GM19240 (cell line): ENCODE measurements at regions not wholly inside any gene's neighbourhood (a gene's known extent, or its start where the extent isn't known, plus 50 kb on each side); places are given as distances from the start of the nearest gene placed in this dataset.
"Not testable (repeated sequence)": the region's sequence is repeated elsewhere in the genome, so short reads cannot be mapped to it uniquely, and the experiment has no call there.

Source experiments
- DNase-seq: peaks from one replicate; pipeline ENCODE4 v3.0.0; 2011; ENCODE audit warnings: low spot score; ENCODE audit not compliant: insufficient read length

DNA sequence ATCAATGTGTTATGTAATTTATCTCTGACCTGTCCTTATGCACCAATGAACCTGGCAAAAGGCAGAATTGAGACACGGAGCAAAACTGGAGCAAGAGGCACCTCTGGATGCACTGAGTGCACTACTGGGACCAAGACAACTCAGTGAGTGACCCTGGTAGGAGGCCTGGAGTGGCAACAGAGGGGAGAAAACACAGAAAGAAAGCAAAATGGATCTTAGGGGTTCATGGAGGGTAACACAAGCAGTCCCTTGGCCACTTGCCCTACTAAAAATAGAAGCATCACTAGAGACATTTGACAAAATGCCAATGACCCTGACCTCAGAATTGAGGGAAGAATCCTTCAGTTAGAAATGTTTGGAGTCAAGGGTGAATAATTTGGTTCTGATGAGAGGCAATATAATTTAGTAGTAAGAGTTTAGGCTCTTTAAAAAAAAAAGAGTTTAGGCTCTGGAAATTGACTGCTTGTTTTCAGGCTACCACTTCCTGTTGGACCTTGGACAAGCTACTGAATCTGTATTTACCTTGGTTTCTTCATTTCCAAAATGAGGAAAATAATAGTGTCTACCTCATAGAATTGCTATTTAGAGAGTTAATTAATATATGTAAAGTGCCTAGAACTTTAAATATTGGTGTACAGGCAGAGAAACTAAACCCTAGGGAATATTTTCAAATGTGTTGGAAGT is 234.9 kb upstream of the TARS1 start:
- DNase-seq = no peak

DNA sequence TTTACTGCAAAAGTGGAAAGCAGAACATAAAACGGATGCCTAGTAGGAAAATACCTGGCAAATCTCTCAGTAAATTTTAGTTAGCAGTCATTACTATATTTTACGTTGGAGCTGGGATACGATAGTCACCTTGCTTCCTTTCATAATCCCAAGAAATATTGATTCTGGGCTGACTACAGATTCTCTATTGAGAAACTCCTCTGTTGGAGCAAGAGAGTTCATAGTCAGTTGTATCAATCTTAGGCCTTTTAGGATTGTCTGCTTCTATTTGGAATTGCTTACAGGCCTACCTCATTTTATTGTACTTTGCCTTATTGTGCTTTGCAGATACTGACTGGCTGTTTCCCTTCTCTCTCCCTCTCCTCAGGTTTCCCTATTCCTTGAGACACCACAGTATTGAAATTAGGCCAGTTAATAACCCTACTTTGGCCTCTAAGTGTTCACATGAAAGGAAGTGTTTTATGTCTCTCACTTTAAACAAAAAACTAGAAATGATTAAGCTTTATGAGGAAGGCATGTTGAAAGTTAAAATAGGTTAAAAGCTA is 233.7 kb upstream of the TARS1 start:
- DNase-seq = no peak

DNA sequence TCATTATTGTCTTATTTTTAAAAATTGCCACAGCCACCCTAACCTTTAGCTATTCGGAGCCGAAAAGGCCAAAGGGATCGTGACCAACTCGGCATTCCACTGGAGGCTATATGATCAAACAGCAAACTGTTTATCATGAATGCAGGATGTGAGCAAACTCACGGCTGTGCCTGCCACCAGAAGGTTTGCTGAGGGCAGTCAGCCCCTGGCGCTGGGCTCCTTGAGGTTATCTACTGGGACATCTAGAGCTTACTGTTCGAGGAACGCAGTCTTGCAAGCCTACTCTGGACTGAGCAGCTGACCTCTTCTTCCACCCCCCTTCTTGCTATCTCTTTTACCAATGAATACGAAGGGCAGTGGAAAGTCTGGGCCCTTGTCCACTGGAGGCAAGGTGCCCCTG is 231.5 kb upstream of the TARS1 start:
- no peak for DNase-seq

DNA sequence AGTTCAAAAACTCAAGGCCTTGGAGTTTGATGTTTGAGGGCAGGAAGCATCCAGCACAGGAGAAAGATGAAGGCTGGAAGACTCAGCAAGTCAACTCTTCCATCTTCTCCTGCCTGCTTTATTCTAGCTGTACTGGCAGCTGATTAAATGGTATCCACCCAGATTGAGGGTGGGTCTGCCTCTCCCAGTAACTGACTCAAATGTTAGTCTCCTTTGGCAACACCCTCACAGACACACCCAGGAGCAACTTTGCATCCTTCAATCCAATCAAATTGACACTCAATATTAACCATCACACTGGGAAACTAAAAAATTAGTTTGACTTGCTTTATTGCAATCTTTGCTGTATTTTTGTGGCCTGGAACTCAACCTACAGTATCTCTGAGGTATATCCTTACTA is 230.5 kb upstream of the TARS1 start:
- DNase-seq = not testable (repeated sequence)

DNA sequence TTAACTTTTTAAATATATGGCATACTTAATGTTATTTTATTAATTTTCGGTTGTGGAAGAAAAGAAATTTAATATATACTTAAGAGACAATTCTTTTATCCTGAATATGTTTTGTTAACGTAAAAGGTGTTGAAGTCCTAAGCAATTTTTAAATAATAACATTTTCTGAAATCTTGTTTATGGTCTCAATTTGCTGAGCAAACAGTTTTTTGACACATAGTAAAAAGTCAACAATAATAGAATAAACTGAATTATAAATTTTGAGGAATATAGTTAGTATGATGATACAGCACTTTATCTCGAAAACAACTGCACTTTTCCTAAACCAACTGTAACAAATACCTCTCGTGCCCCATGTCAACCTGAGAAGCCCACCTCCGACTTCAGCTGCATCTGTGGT is 229.8 kb upstream of the TARS1 start:
- DNase-seq = no peak

- no peak for DNase-seq
Observed at GRCh38 chr5:33212439-33212838, 228.3 kb upstream of the TARS1 start.

- no peak for DNase-seq
Observed at GRCh38 chr5:33212900-33213299, 227.9 kb upstream of the TARS1 start.

DNA sequence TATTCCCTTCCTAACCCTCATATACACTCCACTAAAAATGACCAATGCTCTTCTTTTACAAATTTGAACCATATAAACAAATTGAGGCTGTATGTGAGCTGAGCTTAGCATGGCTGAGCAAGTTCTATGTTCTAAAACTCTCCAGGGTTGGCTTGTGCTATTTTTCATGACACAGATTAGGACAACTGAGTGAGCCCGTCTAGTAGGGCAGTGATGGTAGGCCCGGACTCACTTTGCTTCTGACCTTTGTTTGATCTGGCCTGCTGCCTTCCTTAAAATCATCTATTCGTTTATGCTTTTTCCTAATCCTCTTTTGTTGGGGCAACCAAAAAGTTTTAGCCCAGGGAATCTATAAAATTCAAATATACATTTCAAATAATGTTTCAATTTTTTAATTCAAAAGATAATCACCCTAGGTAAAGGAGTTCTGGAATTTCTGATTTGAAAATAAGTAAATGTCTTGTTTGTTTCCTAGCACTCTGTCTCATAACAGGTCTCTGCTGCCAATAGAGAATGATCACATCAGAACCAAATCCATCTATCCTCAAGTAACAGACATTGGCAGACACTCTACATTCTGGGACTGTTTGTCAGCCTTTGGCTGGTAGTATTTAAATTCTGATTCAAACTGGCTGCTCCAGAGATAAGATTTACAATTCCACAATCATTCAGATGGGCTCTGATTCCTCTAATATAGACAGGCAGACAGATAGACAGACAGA is 217.0 kb upstream of the TARS1 start:
- DNase-seq = no peak

- no peak for DNase-seq
Observed at GRCh38 chr5:33224285-33224961, 216.3 kb upstream of the TARS1 start.

GRCh38 chr5:33227247-33227646 is 213.5 kb upstream of the TARS1 start:
- no peak for DNase-seq

DNA sequence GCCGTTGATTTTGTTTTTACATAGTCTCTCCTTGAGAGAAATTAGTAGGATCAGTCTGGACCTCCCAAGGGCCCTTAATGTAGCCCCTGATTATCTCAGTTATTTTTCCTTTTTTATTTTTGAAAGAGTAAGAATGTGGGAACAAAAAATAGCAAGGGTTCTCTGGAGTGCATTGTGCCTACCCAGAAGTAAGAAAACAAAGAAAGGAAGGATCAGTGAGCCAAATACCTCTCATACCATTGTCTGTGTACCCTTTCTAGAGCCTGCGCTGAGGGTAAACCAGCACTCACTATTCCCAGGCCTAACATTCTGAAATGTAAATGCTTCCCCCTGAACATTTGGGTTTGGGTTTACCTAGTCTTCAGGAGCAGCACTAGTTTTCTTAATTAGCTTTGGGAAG is 213.0 kb upstream of the TARS1 start:
- DNase-seq = no peak

DNA sequence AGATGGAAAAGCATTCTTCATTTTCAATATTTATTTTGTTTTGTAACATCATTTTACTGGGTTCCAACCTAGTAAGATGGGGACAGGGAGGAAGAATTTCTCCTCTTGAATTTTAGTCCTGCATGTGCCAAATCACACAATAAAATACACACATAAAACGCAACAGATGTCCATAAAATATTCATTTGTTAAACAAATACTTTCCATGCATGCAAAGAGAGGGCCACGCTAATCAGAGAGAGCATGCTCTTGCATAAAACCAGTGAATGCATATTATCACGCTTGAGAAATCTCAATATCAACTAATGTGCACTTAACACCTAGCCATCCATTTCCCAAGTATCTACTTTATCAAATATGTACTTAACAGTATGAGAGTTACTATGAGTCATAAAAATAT is 212.6 kb upstream of the TARS1 start:
- DNase-seq = no peak

DNA sequence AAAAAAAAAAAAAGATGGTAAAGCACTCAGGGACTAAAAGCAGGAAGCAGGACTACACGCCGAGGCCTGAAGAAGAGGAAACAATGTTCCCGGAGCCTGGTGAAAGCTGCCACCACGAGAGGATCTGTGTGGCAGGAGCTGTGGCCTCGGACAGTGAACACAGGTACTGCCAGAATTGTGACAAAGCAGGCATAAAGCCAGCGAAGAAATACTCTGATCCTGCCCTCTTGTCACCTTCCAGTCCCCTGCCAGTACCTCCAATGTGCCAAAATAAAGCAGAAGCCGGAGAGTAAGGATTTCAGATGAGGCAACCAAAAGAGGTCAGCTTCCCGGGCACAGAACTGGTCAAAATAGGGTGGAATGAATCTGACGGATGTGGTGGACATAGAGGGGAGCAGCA is 211.5 kb upstream of the TARS1 start:
- DNase-seq = no peak

- no peak for DNase-seq
Observed at GRCh38 chr5:33230467-33231078, 210.2 kb upstream of the TARS1 start.

DNA sequence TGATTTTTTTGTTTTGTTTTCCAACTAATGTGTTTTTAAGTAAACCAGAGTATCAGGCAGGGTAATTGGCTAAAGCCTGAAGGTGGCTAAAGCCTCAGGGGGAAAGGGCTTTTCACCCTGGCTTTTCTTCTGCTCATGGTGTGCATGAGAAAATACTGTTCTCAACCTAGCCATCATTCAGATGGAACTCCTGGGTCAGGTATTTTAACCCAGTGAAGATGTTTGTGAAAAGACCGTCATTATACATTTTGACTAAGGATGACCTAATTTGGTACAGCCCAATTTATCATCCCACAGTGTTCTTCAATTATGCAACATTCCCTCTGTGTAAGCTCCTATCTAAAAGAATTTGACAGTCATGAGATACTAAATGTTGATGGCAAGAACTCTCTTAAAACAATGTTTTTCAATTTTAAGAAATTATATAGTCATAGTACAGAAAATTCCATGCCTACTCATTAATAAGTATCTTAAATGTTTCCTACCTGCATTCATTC is 209.5 kb upstream of the TARS1 start:
- no peak for DNase-seq

DNA sequence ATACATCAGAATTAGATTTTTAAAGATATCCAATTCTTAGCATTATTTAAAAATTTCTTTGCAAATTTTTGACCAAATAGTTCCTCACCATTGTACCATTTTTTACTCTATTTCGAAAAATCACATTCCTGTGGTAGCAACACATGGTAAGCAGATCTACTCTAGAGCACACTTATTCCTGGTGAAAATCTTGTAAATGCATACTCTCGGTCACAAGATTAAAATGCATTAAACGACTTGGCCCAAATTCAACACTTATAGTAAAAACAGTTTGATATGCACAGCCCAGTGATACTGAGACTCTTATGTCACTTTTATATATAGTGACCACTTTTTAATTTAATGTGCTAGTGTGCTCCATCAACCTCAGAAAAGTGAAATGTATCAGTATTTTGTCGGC is 208.8 kb upstream of the TARS1 start:
- DNase-seq = no peak

DNA sequence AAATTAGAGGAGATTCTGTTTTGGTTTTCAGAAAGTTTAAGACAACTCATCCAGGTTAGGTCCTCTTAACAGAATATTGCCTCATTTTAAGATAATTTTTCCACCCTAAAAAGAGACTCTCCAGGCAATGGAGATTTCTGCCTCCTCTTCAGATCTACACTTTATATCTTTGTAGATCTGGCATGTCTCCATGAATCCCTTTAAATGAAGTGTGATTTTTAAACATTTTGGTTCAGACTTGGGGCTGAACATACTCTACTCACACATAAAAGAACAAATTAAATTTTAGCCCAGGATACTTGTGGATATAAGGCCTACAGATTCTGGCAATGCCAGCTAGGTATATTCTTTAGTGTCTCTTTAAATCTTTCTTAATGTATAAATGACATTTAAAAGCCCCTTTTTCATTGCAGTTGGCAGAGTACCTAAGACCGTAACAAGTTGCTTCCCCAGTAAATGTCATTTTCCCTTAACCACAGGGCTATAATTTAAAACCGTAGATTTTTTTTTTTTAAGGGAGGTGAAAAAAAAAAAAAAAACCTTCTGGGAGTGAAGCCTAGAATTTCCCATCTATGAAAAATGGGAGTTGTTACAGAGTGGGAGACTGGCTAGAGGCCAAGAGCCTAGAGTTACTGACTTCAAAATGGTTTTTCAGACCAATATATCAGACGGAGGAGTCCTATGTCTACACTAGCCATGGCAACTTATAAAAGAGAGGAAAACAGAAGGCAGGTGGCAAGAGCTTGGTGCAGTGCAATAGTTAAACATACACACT is 207.8 kb upstream of the TARS1 start:
- no peak for DNase-seq

GRCh38 chr5:33235304-33235703 is 205.5 kb upstream of the TARS1 start:
- DNase-seq = no peak

DNA sequence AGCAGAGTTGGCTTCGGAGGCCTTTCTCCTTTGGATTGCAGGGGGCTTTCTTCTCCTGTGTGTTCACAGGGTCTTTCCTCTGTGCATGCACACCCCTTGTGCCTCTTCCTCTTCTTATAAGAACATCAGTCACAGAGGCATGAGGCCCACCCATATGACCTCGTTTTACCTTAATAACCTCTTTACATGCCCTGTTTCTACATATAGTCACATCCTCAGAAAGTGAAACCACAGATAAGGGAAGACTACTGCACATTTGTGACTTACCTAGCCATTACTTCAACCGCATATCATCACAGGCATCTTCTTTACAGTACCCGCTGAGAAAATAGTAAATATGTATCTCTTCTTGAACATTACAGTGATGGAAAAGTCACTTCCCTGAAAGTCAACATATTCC is 204.9 kb upstream of the TARS1 start:
- DNase-seq = no peak

DNA sequence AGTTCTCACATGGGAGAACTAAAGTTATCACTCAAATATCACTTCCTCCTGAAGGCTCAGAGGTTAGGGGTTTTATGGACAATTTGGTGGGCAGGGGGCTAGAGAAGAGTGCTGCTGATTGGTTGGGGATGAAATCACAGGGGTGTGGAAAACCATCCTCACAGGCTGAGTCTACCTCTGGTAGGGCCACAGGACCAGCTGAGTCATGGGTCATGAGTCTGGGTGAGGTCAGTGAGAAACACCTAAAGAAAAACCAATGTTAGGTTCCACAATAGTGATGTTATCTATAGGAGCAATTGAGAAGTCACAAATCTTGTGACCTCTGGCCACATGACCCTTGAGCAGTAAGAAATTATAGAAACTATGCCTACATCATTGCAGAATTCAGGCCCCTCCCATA is 203.3 kb upstream of the TARS1 start:
- no peak for DNase-seq
